NT2/D1 (cell line): ENCODE measurements at regions not wholly inside any gene's neighbourhood (a gene's known extent, or its start where the extent isn't known, plus 50 kb on each side); places are given as distances from the start of the nearest gene placed in this dataset.

Experiments used
- YY1 ChIP-seq: IDR thresholded peaks from 2 replicates; pipeline ENCODE4 v1.6.1; 2011; ENCODE audit not compliant: insufficient read length, insufficient read depth
- ZNF274 ChIP-seq: IDR thresholded peaks from 2 replicates; pipeline ENCODE4 v1.6.1; 2011; ENCODE audit warnings: mild to moderate bottlenecking, low read depth, low read length

DNA sequence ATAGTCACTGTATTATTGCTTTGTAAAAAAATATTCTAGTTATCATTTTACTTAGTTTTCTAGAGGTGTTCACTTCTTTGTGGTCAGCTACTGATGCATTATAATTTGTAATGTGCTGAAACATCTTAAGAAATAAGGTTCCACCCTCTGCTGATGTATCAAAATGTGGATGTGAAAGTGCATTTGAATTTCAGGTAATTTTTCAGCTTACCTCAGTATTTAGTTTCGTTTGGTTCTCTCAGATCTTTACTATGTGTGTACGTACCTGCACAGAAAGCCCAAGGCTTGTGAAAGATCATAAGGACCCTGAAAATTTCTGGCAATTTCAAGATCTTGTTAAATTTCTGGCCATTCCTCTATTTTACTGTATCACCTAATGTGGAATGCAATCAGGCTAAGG, 542.3 kb upstream of the TPK1 start:
- no peak for TF ChIP-seq YY1
- TF ChIP-seq ZNF274 = no peak
